ENCODE measurements at regions not wholly inside any gene's neighbourhood (a gene's known extent, or its start where the extent isn't known, plus 50 kb on each side); places are given as distances from the start of the nearest gene placed in this dataset.

- 4% methylated on average over 2 of the region's 2 CpGs for WGBS (ENCODE audit: low lambda C conversion rate)
- Histone ChIP-seq H3F3A (replicated peaks; ENCODE audit: insufficient read depth) (no peaks in the 10 kb centered on the region), H3K4me1 (ENCODE audit: control insufficient read depth in 1 of 2, insufficient read depth in 2 of 2, low read depth in 1 of 2, low read length in 1 of 2) (no peaks in the 10 kb centered on the region), H3K27ac (ENCODE audit: low read depth in 2 of 2, low read length in 1 of 2) (no peak overlapping the region), H3K4me3 (ENCODE audit: low read depth in 2 of 2, low read length in 1 of 2) (no peak overlapping the region), H3K9me2 (no peaks in the 10 kb centered on the region), H3K27me3 (ENCODE audit: insufficient read depth) (no peaks in the 10 kb centered on the region), H3K9ac (no peak overlapping the region), H2AFZ (ENCODE audit: low read depth) (no peak overlapping the region), H3K4me2 (no peak overlapping the region), H4K20me1 (ENCODE audit: insufficient read depth) (no peaks in the 10 kb centered on the region), H3K36me3 (replicated peaks in 1 of 2; ENCODE audit: control insufficient read depth in 1 of 2, insufficient read depth in 2 of 2, low read length in 1 of 2) (no peaks in the 10 kb centered on the region), H3K79me2 (ENCODE audit: insufficient read depth) (no peaks in the 10 kb centered on the region), H3K9me3 (no peaks in the 10 kb centered on the region)
- no peak for DNase-seq
- POLR2A ChIA-PET = no interaction called here
- no peak for TF ChIP-seq TCF12 (IDR thresholded peaks at IDR 0.05)
- no peak for TF ChIP-seq CTCF (IDR thresholded peaks at IDR 0.05)
- TF ChIP-seq JUND (IDR thresholded peaks at IDR 0.05) = no peak
- TF ChIP-seq EZH2phosphoT487 (IDR thresholded peaks at IDR 0.05; ENCODE audit: borderline replicate concordance, low read depth) = no peak
- TF ChIP-seq TAF1 (IDR thresholded peaks at IDR 0.05; ENCODE audit: borderline replicate concordance, low read depth, low read length) = no peak
- CTCF ChIA-PET = no interaction called here
Observed at GRCh38 chr14:43145361-43145760, 1361.7 kb downstream of the FSCB start.

GRCh38 chr14:43143106-43143505, 1364.0 kb downstream of the FSCB start:
- H2AFZ ChIP-seq (ENCODE audit: low read depth) = no peak overlapping the region
- H3K36me3 ChIP-seq (replicated peaks in 1 of 2; ENCODE audit: control insufficient read depth in 1 of 2, insufficient read depth in 2 of 2, low read length in 1 of 2) = no peaks in the 10 kb centered on the region
- no peak overlapping the region for H3K4me3 ChIP-seq (ENCODE audit: low read depth in 2 of 2, low read length in 1 of 2)
- no peaks in the 10 kb centered on the region for H3K27me3 ChIP-seq (ENCODE audit: insufficient read depth)
- CTCF ChIA-PET = no interaction called here
- TF ChIP-seq CHD2 (IDR thresholded peaks at IDR 0.05; ENCODE audit: low read length, partially characterized antibody) (no peak), RAD21 (IDR thresholded peaks at IDR 0.05; ENCODE audit: low read length) (no peak), SMC3 (IDR thresholded peaks at IDR 0.05; ENCODE audit: low read depth, low read length) (no peak), CTCF (IDR thresholded peaks at IDR 0.05) (no peak), YY1 (IDR thresholded peaks at IDR 0.05; ENCODE audit: low read depth) (no peak), NFIC (IDR thresholded peaks at IDR 0.05; ENCODE audit: borderline replicate concordance) (no peak), GABPA (IDR thresholded peaks at IDR 0.05; ENCODE audit: low read depth) (no peak), EP300 (IDR thresholded peaks at IDR 0.05; ENCODE audit: borderline replicate concordance in 1 of 2, low read depth in 1 of 2, low read length in 1 of 2) (no peak), MEF2A (IDR thresholded peaks at IDR 0.05; ENCODE audit: borderline replicate concordance, low read depth) (no peak), ZBTB33 (IDR thresholded peaks at IDR 0.05; ENCODE audit: borderline replicate concordance, low read depth) (no peak), RXRA (IDR thresholded peaks at IDR 0.05; ENCODE audit: borderline replicate concordance, low read depth) (no peak), GATA2 (CRISPR knock-in tag; IDR thresholded peaks at IDR 0.05) (no peak), PBX3 (IDR thresholded peaks at IDR 0.05) (no peak), FOXM1 (IDR thresholded peaks at IDR 0.05; ENCODE audit: low read depth) (no peak), USF2 (IDR thresholded peaks at IDR 0.05; ENCODE audit: borderline replicate concordance, low read depth, low read length) (no peak), ELF1 (IDR thresholded peaks at IDR 0.05) (no peak), TAF1 (IDR thresholded peaks at IDR 0.05; ENCODE audit: borderline replicate concordance, low read depth, low read length) (no peak)
- WGBS (ENCODE audit: low lambda C conversion rate) = 28% methylated on average over 2 of the region's 2 CpGs
- H3K9ac ChIP-seq = no peak overlapping the region
- no peaks in the 10 kb centered on the region for H4K20me1 ChIP-seq (ENCODE audit: insufficient read depth)
- no peak overlapping the region for H3K27ac ChIP-seq (ENCODE audit: low read depth in 2 of 2, low read length in 1 of 2)
- H3F3A ChIP-seq (replicated peaks; ENCODE audit: insufficient read depth) = no peaks in the 10 kb centered on the region
- H3K79me2 ChIP-seq (ENCODE audit: insufficient read depth) = no peaks in the 10 kb centered on the region
- DNase-seq = no peak
- H3K9me3 ChIP-seq = no peaks in the 10 kb centered on the region
- no peaks in the 10 kb centered on the region for H3K4me1 ChIP-seq (ENCODE audit: control insufficient read depth in 1 of 2, insufficient read depth in 2 of 2, low read depth in 1 of 2, low read length in 1 of 2)
- POLR2A ChIA-PET = no interaction called here
- H3K9me2 ChIP-seq = no peaks in the 10 kb centered on the region
- no peak overlapping the region for H3K4me2 ChIP-seq

Measured in SK-N-SH (cell line).